Skin of body (tissue), 1 donor: ENCODE measurements at regions not wholly inside any gene's neighbourhood (a gene's known extent, or its start where the extent isn't known, plus 50 kb on each side); places are given as distances from the start of the nearest gene placed in this dataset.
A peak's percentile ranks its signal among the peaks of the same experiment; 100 is the strongest.

Source experiments
- DNase-seq: peaks from one replicate; lab custom pipeline; 2025; lab: John Stamatoyannopoulos, UW

DNA sequence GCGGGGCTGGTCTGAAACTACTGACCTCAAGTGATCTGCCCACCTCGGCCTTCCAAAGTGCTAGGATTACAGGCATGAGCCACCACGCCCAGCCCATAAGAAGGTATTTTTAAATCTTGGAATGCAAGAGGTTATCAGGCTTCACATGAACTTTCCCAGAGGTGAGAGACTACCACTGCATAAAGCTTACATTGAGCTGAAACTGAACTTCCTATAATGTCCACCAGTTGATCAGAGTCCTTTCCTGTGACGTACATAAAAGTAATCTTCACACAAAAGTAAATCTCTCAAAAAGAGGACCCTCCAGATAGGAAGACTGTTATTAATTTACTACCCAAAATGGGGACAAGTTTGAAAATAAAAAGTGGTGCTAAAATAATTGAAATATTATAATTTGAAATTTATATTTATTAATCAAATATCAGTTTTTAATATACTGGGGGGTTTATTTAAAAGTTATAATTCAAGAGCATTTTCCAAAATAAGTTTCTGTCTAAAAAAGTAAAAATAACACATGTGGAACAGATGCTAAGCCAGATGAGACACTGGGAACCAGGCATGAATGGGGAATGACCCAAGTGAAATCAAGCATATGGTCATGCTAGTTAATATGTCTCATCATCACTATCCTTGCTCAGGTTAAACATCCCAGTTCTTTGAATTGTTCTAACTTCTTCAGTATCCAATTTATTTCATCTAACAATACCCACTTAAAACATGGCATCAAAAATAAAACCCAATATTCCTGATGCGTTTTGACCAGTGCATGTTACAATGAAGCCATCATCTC lies 269.9 kb upstream of the UBE2E2 start:
- DNase-seq, result peak; percentile 10

- no peak for DNase-seq
Observed at GRCh38 chr3:22933841-22934116, 269.3 kb upstream of the UBE2E2 start.

- no peak for DNase-seq
Observed at GRCh38 chr3:22935040-22935439, 268.1 kb upstream of the UBE2E2 start.

- no peak for DNase-seq
Observed at GRCh38 chr3:22937536-22937935, 265.6 kb upstream of the UBE2E2 start.

DNA sequence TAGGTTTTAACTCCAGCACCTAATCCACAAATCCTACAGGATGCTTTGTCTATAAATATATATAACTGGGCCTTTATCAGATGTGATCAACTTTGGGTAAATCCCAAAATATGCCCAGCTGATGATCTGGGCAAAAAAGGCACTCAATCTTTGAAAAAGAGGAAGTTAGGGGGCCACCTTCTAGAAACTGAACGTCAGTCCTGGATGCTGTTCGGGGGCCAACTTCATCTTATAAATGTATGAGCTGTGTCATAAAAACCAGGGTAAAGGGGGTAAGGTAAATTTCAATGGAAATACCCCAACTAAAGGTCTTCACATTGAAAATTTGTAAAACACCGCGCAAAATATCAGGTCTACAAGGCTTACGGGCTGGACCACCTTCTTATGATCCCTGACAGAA lies 264.4 kb upstream of the UBE2E2 start:
- DNase-seq, result no peak

DNA sequence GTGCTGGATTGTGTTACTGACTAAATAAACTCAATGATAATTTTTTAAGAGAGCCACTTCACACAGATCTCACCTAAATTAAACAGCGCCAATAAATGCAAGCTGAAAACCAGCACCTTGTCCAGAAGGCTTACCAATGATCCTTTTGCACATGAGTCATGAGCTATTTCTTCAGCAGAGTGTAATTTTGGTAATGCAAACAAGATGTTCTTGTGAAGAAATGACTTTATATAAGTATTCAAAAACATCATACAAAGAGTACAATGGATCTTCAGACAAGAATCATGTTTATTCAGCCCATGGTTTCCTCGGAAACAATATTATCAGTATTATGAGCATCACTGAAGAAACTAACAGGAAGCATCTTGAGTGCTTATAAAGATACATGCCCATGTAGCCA lies 263.8 kb upstream of the UBE2E2 start:
- DNase-seq, result peak; percentile 52

DNA sequence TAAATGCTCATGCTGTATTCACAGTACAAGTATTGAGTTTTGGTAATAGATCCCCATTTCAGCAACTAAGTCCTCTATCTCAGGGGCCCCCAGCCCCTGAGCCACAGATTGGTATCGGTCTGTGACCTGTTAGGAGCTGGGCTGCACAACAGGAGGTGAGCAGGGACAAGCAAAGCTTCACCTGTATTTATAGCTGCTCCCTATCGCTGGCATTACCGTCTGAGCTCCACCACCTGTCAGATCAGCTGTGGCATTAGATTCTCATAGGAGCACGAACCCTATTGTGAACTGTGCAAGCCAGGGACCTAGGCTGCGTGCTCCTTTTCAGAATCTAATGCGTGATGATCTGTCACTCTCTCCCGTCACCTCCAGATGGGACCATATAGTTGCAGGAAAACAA lies 262.8 kb upstream of the UBE2E2 start:
- DNase-seq, result no peak

GRCh38 chr3:22942981-22943380 lies 260.1 kb upstream of the UBE2E2 start:
- DNase-seq, result no peak

GRCh38 chr3:22947851-22948250 lies 255.3 kb upstream of the UBE2E2 start:
- peak; percentile 40 for DNase-seq

DNA sequence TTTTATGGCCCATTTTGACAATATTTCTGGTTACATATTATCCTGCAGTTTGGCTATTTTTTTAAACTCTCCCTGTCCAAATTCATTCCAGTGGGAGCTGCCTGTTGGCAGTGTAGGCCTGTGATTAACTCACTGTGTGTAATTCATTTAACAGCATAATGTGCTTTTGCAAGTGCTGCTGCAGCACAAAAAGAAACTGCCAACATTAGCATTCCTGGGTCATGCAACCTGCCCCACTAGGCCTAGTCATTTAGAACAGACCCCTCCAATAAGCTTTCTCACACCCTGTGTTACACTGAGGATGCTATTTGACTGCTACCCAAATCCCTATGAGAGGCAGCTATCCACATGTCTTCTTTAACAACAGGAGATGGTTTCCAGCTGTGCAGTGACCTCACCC lies 251.2 kb upstream of the UBE2E2 start:
- DNase-seq, result peak; percentile 74

DNA sequence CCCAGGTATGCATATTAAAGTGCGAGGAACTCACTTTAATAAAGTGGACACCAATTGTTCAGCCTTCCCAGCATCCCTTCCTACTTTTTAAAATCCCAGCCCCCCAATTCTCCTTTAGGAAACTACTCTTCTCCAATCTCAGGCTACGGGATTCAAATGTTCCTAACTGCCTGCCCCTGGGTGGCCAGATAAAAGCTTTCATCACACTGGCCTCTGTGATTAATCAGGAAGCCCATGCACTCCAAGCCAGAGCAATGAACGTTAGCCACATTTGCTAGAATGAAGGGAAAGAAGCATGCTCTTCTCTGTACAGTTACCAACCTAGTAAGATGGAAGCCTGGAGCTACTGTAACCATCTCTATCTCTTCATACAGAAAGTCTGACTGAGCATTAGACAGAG lies 250.3 kb upstream of the UBE2E2 start:
- DNase-seq, result no peak

GRCh38 chr3:22959593-22959992 lies 243.5 kb upstream of the UBE2E2 start:
- DNase-seq, result no peak

DNA sequence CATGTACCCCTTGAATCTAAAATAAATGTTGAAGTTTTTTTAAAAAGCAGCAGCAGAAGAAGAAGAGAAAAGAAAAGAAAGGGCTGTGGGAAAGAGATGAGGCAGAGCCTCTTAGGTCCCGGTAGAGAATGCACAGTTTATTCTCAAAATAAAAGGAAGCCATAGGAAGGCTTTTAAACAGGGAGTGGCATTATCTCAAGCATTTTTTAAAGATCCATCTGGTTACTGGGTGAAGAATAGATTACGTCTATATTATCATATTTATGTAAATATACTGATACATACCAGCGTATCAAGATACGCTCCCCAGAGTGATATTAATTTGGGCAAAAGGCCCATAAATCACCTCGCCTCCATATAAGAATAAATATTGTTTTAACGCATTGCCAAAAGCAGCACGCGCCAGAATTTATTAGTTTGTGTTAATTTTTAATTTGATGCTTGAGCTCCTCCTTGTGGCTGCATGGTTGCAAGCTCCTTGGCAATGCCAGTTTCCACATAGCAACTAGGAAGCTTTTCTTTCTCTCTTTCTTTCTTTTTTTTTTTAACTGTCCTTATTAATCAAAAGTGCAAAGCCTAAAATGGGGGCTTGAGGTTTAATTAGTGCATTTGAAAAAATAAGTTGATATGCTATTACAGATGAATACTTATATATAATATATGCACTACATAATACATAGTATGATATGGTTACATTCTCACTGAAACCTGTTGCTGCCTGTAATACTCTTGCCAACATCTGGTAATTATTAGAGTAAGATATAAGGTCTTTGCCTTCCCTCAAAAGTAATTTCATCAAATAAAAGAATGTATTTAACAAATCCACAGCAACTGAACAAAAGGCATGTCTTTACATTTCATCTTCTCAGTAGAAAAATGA lies 242.8 kb upstream of the UBE2E2 start:
- DNase-seq, result peak; percentile 50

DNA sequence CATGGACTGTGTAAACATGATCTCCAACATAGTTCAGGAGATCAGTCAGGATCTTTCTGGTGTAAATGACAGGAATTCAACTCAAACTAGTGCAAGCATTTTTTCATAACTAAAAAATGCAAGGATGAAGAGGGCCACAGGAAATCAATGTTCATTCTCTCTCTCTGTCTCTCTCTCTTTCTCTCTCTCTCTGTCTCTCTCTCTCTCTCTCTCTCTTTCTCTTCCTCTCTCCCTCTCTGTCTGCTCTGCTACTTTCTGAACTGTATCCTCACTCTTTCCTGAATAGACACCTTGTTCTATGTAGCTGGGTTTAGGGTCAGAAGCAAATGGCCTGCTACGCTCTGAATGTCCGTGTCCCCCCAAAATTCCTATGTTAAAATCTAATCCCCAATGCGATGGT lies 240.9 kb upstream of the UBE2E2 start:
- DNase-seq, result no peak

- no peak for DNase-seq
Observed at GRCh38 chr3:22966349-22966748, 236.8 kb upstream of the UBE2E2 start.

- no peak for DNase-seq
Observed at GRCh38 chr3:22969276-22969675, 233.9 kb upstream of the UBE2E2 start.

DNA sequence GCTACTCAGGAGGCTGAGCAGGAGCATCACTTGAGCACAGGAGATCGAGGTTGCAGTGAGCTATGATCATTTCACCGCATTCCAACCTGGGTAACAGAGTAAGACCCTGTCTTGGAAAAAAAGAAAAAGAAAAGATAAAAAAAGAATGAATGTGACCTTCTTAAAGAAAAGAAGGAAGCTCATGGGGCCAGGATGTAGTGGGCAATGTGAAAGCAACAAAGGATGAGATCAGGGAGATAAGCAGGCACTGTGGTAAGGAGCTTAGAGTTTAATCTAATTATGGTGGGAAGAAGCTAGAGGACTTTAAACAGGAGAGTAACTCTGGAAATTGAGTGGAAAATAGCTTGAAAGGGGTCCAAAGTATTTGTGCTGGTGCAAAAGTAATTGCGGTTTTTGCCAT lies 231.6 kb upstream of the UBE2E2 start:
- DNase-seq, result no peak

DNA sequence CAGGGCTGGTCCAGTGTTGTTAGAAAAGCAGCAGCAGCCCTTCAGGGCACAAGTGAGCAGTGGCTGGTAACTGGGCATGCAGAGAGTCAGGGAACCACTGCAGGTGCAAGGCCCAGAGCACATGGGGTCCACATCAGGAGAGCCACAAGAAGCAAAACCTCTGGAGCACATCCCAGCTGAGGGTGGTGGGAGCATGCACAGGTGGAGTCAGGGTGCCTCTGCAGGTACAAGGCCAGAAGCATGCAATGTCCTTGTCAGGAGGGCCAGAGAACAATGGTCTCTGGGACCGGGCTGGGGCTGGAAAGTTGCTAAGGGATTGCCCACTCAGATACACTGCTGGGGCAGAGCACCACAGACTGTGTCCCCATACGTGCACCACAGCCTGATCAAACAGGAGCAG lies 226.1 kb upstream of the UBE2E2 start:
- no peak for DNase-seq

- DNase-seq, result no peak
Observed at GRCh38 chr3:22977650-22978289, 225.4 kb upstream of the UBE2E2 start.

GRCh38 chr3:22979581-22979980 lies 223.5 kb upstream of the UBE2E2 start:
- no peak for DNase-seq

GRCh38 chr3:22980346-22980745 lies 222.8 kb upstream of the UBE2E2 start:
- DNase-seq, result no peak

- no peak for DNase-seq
Observed at GRCh38 chr3:22981166-22981565, 222.0 kb upstream of the UBE2E2 start.

DNA sequence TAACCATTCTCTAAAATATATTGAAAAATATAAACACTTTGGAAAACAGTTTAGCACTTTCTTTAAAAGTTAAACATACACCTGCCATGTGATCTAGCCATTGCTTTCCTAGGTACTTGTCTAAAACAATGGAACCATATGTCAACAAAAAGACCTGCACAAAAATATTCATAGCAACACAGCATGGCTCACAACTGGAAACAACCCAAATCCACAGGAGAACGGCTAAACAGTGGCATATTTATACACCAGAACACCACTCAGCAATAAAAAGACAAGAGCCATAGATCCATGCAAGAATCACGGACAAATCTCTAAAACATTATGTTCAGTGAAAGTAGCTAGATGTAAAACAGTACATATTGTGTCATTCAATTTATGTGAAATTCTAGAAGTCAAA lies 221.3 kb upstream of the UBE2E2 start:
- no peak for DNase-seq
